ENCODE measurements at regions not wholly inside any gene's neighbourhood (a gene's known extent, or its start where the extent isn't known, plus 50 kb on each side); places are given as distances from the start of the nearest gene placed in this dataset.

DNA sequence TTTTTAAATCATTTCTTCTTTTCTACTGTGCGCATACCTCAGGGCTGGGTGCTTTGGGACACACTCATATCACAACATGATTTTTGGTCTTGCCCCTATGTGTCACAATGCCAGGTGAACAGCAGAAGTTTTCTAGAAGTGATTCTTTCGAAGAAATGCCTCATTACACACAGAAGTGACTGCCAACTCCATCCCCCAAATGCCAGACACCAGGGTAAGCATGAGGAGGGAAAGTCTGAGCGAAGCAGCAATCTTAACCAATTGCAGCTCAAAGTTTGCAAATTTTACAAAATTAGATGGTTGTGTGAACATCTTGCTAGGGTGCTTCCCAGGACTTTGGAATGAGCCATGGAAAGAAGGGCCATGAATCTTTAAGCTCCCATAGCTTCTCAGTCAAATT is 87.3 kb upstream of the PLEKHA5 start:
- no peak for DNase-seq (ENCODE audit: low read depth)
- no peak for TF ChIP-seq EZH2 (IDR thresholded peaks at IDR 0.05; ENCODE audit: insufficient read depth, low read length)
- TF ChIP-seq, protein P1, sequence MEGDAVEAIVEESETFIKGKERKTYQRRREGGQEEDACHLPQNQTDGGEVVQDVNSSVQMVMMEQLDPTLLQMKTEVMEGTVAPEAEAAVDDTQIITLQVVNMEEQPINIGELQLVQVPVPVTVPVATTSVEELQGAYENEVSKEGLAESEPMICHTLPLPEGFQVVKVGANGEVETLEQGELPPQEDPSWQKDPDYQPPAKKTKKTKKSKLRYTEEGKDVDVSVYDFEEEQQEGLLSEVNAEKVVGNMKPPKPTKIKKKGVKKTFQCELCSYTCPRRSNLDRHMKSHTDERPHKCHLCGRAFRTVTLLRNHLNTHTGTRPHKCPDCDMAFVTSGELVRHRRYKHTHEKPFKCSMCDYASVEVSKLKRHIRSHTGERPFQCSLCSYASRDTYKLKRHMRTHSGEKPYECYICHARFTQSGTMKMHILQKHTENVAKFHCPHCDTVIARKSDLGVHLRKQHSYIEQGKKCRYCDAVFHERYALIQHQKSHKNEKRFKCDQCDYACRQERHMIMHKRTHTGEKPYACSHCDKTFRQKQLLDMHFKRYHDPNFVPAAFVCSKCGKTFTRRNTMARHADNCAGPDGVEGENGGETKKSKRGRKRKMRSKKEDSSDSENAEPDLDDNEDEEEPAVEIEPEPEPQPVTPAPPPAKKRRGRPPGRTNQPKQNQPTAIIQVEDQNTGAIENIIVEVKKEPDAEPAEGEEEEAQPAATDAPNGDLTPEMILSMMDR (IDR thresholded peaks at IDR 0.05; ENCODE audit: insufficient read depth, low read depth, low read length), result no peak
- H3K9ac ChIP-seq (ENCODE audit: low read length), result no peak overlapping the region
- H3K36me3 ChIP-seq (ENCODE audit: insufficient read depth, low read length), result no peaks in the 10 kb centered on the region
- peaks cover 13% of the 10 kb centered on the region for H3K4me1 Mint-ChIP-seq (ENCODE audit: low read depth, unreplicated experiment)
- H3K27ac ChIP-seq (ENCODE audit: low read depth, low read length), result no peak overlapping the region
- H3K36me3 Mint-ChIP-seq (ENCODE audit: low read depth, unreplicated experiment), result no peaks in the 10 kb centered on the region
- H3K4me2 ChIP-seq (ENCODE audit: low read length), result no peak overlapping the region
- H3K9me3 ChIP-seq (ENCODE audit: insufficient read depth, low read depth, low read length), result no peaks in the 10 kb centered on the region
- no peaks in the 10 kb centered on the region for H3K9me3 Mint-ChIP-seq (ENCODE audit: unreplicated experiment)
- no peaks in the 10 kb centered on the region for H3K27me3 ChIP-seq (ENCODE audit: insufficient read depth, low read length)
- no peaks in the 10 kb centered on the region for H4K20me1 ChIP-seq (ENCODE audit: insufficient read depth, low read length)
- H3K4me3 ChIP-seq (ENCODE audit: insufficient read depth, low read depth, low read length), result no peak overlapping the region
- no peaks in the 10 kb centered on the region for H3K79me2 ChIP-seq (ENCODE audit: insufficient read depth, low read length)
- no peak overlapping the region for H2AFZ ChIP-seq (ENCODE audit: low read depth, low read length)
- no peak overlapping the region for H3K27ac Mint-ChIP-seq (ENCODE audit: unreplicated experiment)
- FAIRE-seq, result no peak
- no peaks in the 10 kb centered on the region for H3K27me3 Mint-ChIP-seq (ENCODE audit: low read depth, unreplicated experiment)
- no peak overlapping the region for H3K4me3 Mint-ChIP-seq (ENCODE audit: unreplicated experiment)
- H3K4me1 ChIP-seq (ENCODE audit: insufficient read depth, low read length), result no peaks in the 10 kb centered on the region

DNA sequence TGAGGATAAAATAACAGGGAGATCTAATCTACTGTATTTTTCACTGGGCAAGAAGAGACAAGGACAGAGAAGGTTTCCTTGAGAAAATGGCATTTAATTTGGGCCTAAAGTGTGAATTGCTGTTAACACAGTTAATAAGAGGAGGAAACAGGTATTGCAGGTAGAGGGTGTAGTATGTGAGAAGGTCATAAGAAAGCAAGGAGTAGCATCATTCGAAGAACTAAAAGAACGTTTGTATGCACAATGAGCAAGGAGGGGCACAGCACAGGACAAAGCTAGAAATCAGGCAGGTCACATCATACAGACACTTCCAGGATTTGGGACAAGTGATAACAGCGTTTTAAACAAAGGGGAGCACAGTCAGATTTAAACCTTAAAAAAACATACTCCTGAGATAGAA is 85.1 kb upstream of the PLEKHA5 start:
- no peak overlapping the region for H3K9ac ChIP-seq (ENCODE audit: low read length)
- H3K4me1 Mint-ChIP-seq (ENCODE audit: low read depth, unreplicated experiment), result peaks cover 19% of the 10 kb centered on the region

DNA sequence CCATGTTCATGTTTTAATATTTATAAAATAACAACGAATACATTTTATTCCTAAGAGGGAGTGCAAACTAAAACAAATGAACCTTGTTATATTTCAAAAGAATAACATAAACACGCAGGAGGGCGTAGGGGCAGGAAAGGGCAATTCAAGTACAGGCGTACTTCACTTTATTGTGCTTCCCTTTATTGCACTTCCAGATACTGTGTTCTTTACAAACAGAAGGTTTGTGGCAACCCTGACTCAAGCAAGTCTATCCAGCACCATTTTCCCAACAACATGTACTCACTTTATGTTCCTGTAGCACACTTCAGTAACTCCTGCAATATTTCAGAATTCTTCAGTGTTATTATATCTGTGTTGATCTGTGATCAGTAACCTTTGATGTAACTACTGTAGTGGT is 84.6 kb upstream of the PLEKHA5 start:
- no peaks in the 10 kb centered on the region for H3K27me3 ChIP-seq (ENCODE audit: insufficient read depth, low read length)
- H3K9me3 Mint-ChIP-seq (ENCODE audit: unreplicated experiment), result peaks cover 2% of the 10 kb centered on the region
- H3K36me3 ChIP-seq (ENCODE audit: insufficient read depth, low read length), result no peaks in the 10 kb centered on the region
- H3K79me2 ChIP-seq (ENCODE audit: insufficient read depth, low read length), result no peaks in the 10 kb centered on the region
- no peaks in the 10 kb centered on the region for H3K9me3 ChIP-seq (ENCODE audit: insufficient read depth, low read depth, low read length)
- H3K9ac ChIP-seq (ENCODE audit: low read length), result no peak overlapping the region
- H3K4me1 ChIP-seq (ENCODE audit: insufficient read depth, low read length), result no peaks in the 10 kb centered on the region
- H3K4me3 ChIP-seq (ENCODE audit: insufficient read depth, low read depth, low read length), result no peak overlapping the region
- H3K4me3 Mint-ChIP-seq (ENCODE audit: unreplicated experiment), result no peak overlapping the region
- H3K36me3 Mint-ChIP-seq (ENCODE audit: low read depth, unreplicated experiment), result no peaks in the 10 kb centered on the region
- FAIRE-seq, result no peak
- no peaks in the 10 kb centered on the region for H4K20me1 ChIP-seq (ENCODE audit: insufficient read depth, low read length)
- no peaks in the 10 kb centered on the region for H3K27me3 Mint-ChIP-seq (ENCODE audit: low read depth, unreplicated experiment)
- H3K27ac ChIP-seq (ENCODE audit: low read depth, low read length), result no peak overlapping the region
- H3K4me2 ChIP-seq (ENCODE audit: low read length), result no peak overlapping the region
- no peak overlapping the region for H2AFZ ChIP-seq (ENCODE audit: low read depth, low read length)
- DNase-seq (ENCODE audit: low read depth), result no peak
- TF ChIP-seq EZH2 (IDR thresholded peaks at IDR 0.05; ENCODE audit: insufficient read depth, low read length), result no peak
- TF ChIP-seq, protein P1 (IDR thresholded peaks at IDR 0.05; ENCODE audit: insufficient read depth, low read depth, low read length), result no peak
- H3K27ac Mint-ChIP-seq (ENCODE audit: unreplicated experiment), result no peak overlapping the region
- H3K4me1 Mint-ChIP-seq (ENCODE audit: low read depth, unreplicated experiment), result peaks cover 17% of the 10 kb centered on the region

More for the DNA sequence above, 85.1 kb upstream of the PLEKHA5 start:
- no peak overlapping the region for H3K4me2 ChIP-seq (ENCODE audit: low read length)
- no peaks in the 10 kb centered on the region for H3K9me3 ChIP-seq (ENCODE audit: insufficient read depth, low read depth, low read length)
- no peak overlapping the region for H2AFZ ChIP-seq (ENCODE audit: low read depth, low read length)
- H3K27ac ChIP-seq (ENCODE audit: low read depth, low read length), result no peak overlapping the region
- Mint-ChIP-seq H3K27me3 (ENCODE audit: low read depth, unreplicated experiment) (no peaks in the 10 kb centered on the region), H3K36me3 (ENCODE audit: low read depth, unreplicated experiment) (no peaks in the 10 kb centered on the region), H3K4me3 (ENCODE audit: unreplicated experiment) (no peak overlapping the region), H3K27ac (ENCODE audit: unreplicated experiment) (no peak overlapping the region), H3K9me3 (ENCODE audit: unreplicated experiment) (peaks cover 2% of the 10 kb centered on the region)
- no peaks in the 10 kb centered on the region for H3K79me2 ChIP-seq (ENCODE audit: insufficient read depth, low read length)
- no peak for FAIRE-seq
- H3K4me1 ChIP-seq (ENCODE audit: insufficient read depth, low read length), result no peaks in the 10 kb centered on the region
- TF ChIP-seq, protein P1 (IDR thresholded peaks at IDR 0.05; ENCODE audit: insufficient read depth, low read depth, low read length), result no peak
- no peak for TF ChIP-seq EZH2 (IDR thresholded peaks at IDR 0.05; ENCODE audit: insufficient read depth, low read length)
- H3K27me3 ChIP-seq (ENCODE audit: insufficient read depth, low read length), result no peaks in the 10 kb centered on the region
- no peaks in the 10 kb centered on the region for H3K36me3 ChIP-seq (ENCODE audit: insufficient read depth, low read length)
- no peak overlapping the region for H3K4me3 ChIP-seq (ENCODE audit: insufficient read depth, low read depth, low read length)
- DNase-seq (ENCODE audit: low read depth), result no peak
- H4K20me1 ChIP-seq (ENCODE audit: insufficient read depth, low read length), result no peaks in the 10 kb centered on the region

Measured in astrocyte (in vitro differentiated cells and primary cell).